Keratinocyte (primary cell): ENCODE measurements at regions not wholly inside any gene's neighbourhood (a gene's known extent, or its start where the extent isn't known, plus 50 kb on each side); places are given as distances from the start of the nearest gene placed in this dataset.

Source experiments
- DNase-seq: peaks from one replicate; pipeline ENCODE4 v3.0.0-alpha.2; 2011; ENCODE audit warnings: low read depth, missing footprints, low spot score
- FAIRE-seq: peaks from 2 replicates; lab custom pipeline; 2011; peaks lifted over from hg19 to GRCh38; lab: Jason Lieb, UNC
- H2AFZ ChIP-seq: 2 replicates; pipeline ENCODE4 v1.6.0; 2012; ENCODE audit warnings: low read length, control low read depth, inconsistent platforms; ENCODE audit not compliant: control insufficient read depth
- H3K27ac ChIP-seq: 2 replicates; pipeline ENCODE4 v1.5.1; 2011; ENCODE audit warnings: low read length; ENCODE audit not compliant: control insufficient read depth, insufficient read depth
- H3K27me3 ChIP-seq: 3 replicates; pipeline ENCODE4 v1.6.0; 2011; ENCODE audit warnings: low read length; ENCODE audit not compliant: control insufficient read depth, insufficient read depth; ENCODE audit errors: extremely low read depth
- H3K36me3 ChIP-seq, 2 experiments: 2 replicates in 1 of 2; 3 replicates in 1 of 2; pipeline ENCODE4 v1.5.1; 2011; ENCODE audit warnings: low read length in 2 of 2, mild to moderate bottlenecking in 1 of 2; ENCODE audit not compliant: control insufficient read depth in 2 of 2, insufficient read depth in 2 of 2; ENCODE audit errors: extremely low read depth in 1 of 2
- H3K4me1 ChIP-seq: 3 replicates; pipeline ENCODE4 v1.5.1; 2011; ENCODE audit warnings: low read length; ENCODE audit not compliant: control insufficient read depth, insufficient read depth; ENCODE audit errors: extremely low read depth
- H3K4me2 ChIP-seq: 3 replicates; pipeline ENCODE4 v1.6.0; 2011; ENCODE audit warnings: low read depth, low read length; ENCODE audit not compliant: control insufficient read depth, insufficient read depth; ENCODE audit errors: extremely low read depth
- H3K4me3 ChIP-seq, 3 experiments: fragments of 200-600 bp in 1 of 3; sonication (generic) in 1 of 3; 2 replicates in 2 of 3; 3 replicates in 1 of 3; pipeline ENCODE4 v1.5.1; 2011 to 2016; ENCODE audit warnings: low read length in 3 of 3, mild to moderate bottlenecking in 3 of 3, control low read depth in 2 of 3, inconsistent platforms in 1 of 3, low read depth in 1 of 3, mixed read lengths in 1 of 3, mixed run types in 1 of 3, moderate library complexity in 1 of 3; ENCODE audit not compliant: control insufficient read depth in 2 of 3, insufficient read depth in 2 of 3; ENCODE audit errors: extremely low read depth in 1 of 3
- H3K79me2 ChIP-seq: 2 replicates; pipeline ENCODE4 v1.6.0; 2012; ENCODE audit warnings: low read length; ENCODE audit not compliant: control insufficient read depth, insufficient read depth
- H3K9ac ChIP-seq: 3 replicates; pipeline ENCODE4 v1.6.0; 2011; ENCODE audit warnings: low read length; ENCODE audit not compliant: control insufficient read depth, insufficient read depth; ENCODE audit errors: extremely low read depth
- H3K9me1 ChIP-seq: 3 replicates; pipeline ENCODE4 v1.6.0; 2011; ENCODE audit warnings: low read length; ENCODE audit not compliant: control insufficient read depth, insufficient read depth; ENCODE audit errors: extremely low read depth
- H3K9me3 ChIP-seq: 2 replicates; pipeline ENCODE4 v1.5.1; 2012; ENCODE audit warnings: low read depth, low read length; ENCODE audit not compliant: control insufficient read depth
- H4K20me1 ChIP-seq: 3 replicates; pipeline ENCODE4 v1.6.0; 2011; ENCODE audit warnings: low read length; ENCODE audit not compliant: control insufficient read depth, insufficient read depth; ENCODE audit errors: extremely low read depth
- EZH2 ChIP-seq: IDR thresholded peaks from one replicate; pipeline ENCODE4 v1.6.1; 2012; ENCODE audit warnings: inconsistent platforms, mild to moderate bottlenecking, low read length, moderate library complexity
- dilution Hi-C: fragments of 300-500 bp; cut with MboI; formaldehyde crosslinking; loops from one replicate; pipeline ENCODE4 v1.7.0; 2020; ENCODE audit warnings: low sequenced_read_pairs; ENCODE audit not compliant: extremely low pct_ligation_motif_present
- TF ChIP-seq, protein P1 (sequence below), 3 experiments: IDR thresholded peaks in 1 of 3; conservative IDR thresholded peaks in 1 of 3; optimal IDR thresholded peaks in 1 of 3; 2 replicates in 2 of 3; 3 replicates in 1 of 3; pipeline versions ENCODE3 to v1.5.1; 2011; ENCODE audit warnings: low read length in 3 of 3, mild to moderate bottlenecking in 3 of 3, moderate library complexity in 2 of 3, control low read depth in 1 of 3, inconsistent platforms in 1 of 3; ENCODE audit not compliant: insufficient read depth in 2 of 3; ENCODE audit errors: extremely low read depth in 1 of 3

DNA sequence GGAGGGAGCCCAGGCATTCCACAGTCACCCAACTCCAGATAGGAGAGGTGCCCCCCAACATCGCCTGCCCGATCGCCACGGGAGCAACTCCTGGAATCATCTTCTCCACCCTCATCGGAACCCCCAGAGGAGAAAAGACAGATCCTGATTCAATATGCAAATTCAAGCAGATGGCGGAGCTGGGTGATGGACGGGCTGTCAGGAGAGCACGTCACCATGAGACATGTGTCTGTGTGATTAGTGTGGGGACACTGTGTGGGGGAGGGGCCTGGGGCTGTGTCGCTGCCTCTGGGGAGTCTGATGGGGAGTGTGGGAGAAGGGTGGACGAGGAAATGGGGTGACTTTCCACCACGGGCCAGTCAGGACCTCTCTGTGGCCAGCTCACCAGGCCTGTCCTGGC, 90.2 kb upstream of the CSF3R start:
- Histone ChIP-seq H3K4me2 (no peak overlapping the region), H3K9ac (no peak overlapping the region), H3K36me3 (no peaks in the 10 kb centered on the region), H3K9me3 (no peaks in the 10 kb centered on the region), H3K4me3 (no peak overlapping the region), H3K27me3 (peaks cover 24% of the 10 kb centered on the region), H3K9me1 (no peaks in the 10 kb centered on the region), H3K4me1 (no peaks in the 10 kb centered on the region), H4K20me1 (no peaks in the 10 kb centered on the region), H2AFZ (no peak overlapping the region), H3K79me2 (no peaks in the 10 kb centered on the region), H3K27ac (no peak overlapping the region)
- TF ChIP-seq, protein P1, sequence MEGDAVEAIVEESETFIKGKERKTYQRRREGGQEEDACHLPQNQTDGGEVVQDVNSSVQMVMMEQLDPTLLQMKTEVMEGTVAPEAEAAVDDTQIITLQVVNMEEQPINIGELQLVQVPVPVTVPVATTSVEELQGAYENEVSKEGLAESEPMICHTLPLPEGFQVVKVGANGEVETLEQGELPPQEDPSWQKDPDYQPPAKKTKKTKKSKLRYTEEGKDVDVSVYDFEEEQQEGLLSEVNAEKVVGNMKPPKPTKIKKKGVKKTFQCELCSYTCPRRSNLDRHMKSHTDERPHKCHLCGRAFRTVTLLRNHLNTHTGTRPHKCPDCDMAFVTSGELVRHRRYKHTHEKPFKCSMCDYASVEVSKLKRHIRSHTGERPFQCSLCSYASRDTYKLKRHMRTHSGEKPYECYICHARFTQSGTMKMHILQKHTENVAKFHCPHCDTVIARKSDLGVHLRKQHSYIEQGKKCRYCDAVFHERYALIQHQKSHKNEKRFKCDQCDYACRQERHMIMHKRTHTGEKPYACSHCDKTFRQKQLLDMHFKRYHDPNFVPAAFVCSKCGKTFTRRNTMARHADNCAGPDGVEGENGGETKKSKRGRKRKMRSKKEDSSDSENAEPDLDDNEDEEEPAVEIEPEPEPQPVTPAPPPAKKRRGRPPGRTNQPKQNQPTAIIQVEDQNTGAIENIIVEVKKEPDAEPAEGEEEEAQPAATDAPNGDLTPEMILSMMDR (optimal IDR thresholded peaks at IDR 0.05 in 1 of 3, IDR thresholded peaks at IDR 0.05 in 1 of 3, conservative IDR thresholded peaks at IDR 0.05 in 1 of 3; ENCODE audit: extremely low read depth in 1 of 3, insufficient read depth in 2 of 3, low read length in 3 of 3), result no peak
- TF ChIP-seq EZH2, result no peak
- FAIRE-seq, result no peak
- dilution Hi-C loops, result no loop called here
- DNase-seq, result no peak

DNA sequence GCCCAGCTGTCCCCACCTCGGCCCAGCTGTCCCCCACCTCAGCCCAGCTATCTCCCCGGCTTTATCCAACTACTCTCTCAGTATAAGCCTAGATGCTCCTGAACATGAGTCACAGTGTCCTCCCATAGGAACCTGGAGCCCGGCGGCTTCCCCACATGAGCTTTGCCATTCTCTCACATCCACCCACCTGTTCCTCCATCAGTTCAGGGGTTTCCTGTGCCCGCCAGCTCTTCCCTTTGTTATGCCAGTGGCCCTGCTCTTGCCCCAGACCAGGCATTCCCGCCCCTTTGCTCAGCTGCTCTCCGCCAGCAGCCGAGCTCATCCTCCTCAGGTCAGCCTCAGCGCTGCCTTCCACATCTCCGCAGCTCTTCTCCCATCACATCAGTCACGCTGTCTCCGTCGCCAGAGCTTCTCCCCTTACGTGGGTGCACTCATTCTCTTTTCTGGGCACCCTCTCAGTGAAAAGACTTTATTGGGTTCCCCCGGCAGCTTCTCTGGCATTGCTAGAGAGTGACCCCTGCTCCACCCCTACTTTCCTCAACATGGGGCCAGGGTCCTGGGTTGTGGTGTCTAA, 89.5 kb upstream of the CSF3R start:
- H4K20me1 ChIP-seq, result no peaks in the 10 kb centered on the region
- H3K4me2 ChIP-seq, result no peak overlapping the region
- no peaks in the 10 kb centered on the region for H3K9me1 ChIP-seq
- no peaks in the 10 kb centered on the region for H3K9me3 ChIP-seq
- FAIRE-seq (no peak), DNase-seq (no peak)
- no peak for TF ChIP-seq EZH2
- TF ChIP-seq, protein P1 (optimal IDR thresholded peaks at IDR 0.05 in 1 of 3, IDR thresholded peaks at IDR 0.05 in 1 of 3, conservative IDR thresholded peaks at IDR 0.05 in 1 of 3; ENCODE audit: extremely low read depth in 1 of 3, insufficient read depth in 2 of 3, low read length in 3 of 3), result no peak
- no peaks in the 10 kb centered on the region for H3K79me2 ChIP-seq
- H3K4me1 ChIP-seq, result no peaks in the 10 kb centered on the region
- H3K4me3 ChIP-seq, result no peak overlapping the region
- no peak overlapping the region for H3K9ac ChIP-seq
- H3K36me3 ChIP-seq, result no peaks in the 10 kb centered on the region
- peaks cover 24% of the 10 kb centered on the region for H3K27me3 ChIP-seq
- H2AFZ ChIP-seq, result no peak overlapping the region
- dilution Hi-C loops, result no loop called here
- no peak overlapping the region for H3K27ac ChIP-seq
